GM18858 (cell line): ENCODE measurements at regions not wholly inside any gene's neighbourhood (a gene's known extent, or its start where the extent isn't known, plus 50 kb on each side); places are given as distances from the start of the nearest gene placed in this dataset.
A peak's percentile ranks its signal among the peaks of the same experiment; 100 is the strongest.

Source experiments
- ATAC-seq: cut with Tn5 transposase; IDR thresholded peaks from one replicate; pipeline ENCODE4 v1.9.1; 2021; ENCODE audit not compliant: unreplicated experiment

DNA sequence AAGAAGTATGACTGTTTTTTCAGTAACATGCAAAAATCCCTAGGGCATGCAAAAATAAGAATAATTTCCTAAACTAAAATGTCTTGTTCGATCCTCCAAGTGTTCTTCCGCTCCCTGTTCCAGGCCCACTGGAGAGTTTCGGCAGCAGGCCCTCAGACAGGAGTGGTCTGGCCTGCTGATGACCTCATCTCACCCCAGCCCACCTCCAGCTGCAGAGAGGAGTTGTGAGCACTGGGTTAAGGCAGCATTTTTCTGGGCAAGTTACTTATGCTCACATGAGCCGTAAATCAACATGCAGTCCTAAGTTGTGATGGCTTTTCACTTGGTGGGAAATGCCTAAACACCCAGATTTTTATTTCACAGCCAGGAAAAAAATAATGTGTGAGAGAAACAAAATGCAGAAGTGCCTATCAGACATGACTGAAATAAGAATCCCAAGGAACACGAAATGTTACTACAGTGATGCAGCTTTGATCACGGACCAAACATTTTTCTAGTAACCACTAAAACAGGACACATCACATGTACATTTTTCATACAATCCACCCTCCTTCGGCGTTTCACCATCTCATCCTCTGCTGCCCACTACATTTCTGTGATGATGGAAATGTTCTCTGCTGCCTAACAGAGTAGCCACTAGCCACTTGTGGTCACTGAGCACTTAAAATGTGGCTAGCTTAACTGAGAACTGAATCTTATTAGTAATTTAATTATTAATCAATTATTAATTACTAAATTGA, 153.3 kb upstream of the TBL1X start:
- no peak for ATAC-seq

DNA sequence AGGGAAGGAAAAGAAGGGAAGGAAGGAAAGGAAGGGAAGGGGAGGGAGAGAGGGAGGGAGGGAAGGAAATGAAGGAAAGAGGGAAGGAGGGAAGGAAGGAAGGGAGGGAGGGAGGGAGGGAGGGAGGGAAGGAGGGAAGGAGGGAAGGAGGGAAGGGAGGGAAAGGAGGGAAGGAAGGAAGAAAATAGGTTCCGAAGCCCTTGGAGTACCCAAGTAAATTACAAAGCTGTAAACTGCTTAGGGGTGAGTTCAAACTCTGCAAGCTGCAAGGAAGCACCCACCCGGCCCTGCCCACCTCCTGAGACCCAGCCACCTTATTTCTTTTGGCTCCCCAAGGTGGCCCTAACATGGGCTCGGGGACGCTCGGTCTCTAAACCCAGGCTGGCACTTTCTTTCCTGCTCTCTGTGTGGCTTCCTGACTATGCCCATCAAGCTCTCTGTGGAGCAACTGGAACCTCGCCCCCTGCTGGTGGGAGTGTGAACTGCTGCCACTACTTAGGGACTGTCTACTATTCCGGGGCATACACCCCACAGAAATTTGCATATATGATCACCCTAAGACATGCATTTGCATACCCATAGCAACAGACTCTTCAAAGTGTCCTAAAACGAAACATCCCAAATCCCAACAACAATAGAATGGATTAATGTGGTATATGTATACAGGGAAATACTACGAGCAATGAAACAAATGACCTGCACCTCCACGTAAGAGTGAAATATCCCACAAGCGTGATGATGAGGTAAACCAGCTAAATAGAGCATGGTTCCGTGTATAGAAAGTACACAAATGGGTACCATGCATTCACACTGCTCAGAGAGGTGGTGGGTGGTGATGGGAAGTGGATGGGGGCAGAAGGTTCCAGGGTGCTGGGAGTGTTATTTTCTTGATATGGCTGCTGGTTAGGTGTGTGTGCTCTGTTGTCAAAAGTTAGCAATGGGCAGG, 151.7 kb upstream of the TBL1X start:
- ATAC-seq: peak; percentile 61

DNA sequence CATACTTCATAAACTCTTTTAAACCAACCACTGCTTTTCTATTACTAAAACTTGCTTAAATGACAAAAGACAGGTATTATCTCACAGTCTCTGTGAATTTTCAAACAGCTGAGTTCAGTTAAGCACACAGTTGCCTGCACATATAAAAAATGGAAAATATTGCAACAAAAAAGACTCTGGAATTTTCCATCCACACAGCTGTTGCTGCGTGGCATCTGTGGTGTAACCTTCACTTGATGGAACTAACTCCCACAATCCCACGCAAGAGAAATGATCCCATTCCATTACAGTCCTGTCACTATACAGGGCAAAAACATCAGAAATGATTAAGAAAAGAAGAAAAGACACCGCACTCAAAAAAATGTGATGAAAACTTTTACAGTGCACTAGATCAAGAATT, 149.8 kb upstream of the TBL1X start:
- no peak for ATAC-seq

DNA sequence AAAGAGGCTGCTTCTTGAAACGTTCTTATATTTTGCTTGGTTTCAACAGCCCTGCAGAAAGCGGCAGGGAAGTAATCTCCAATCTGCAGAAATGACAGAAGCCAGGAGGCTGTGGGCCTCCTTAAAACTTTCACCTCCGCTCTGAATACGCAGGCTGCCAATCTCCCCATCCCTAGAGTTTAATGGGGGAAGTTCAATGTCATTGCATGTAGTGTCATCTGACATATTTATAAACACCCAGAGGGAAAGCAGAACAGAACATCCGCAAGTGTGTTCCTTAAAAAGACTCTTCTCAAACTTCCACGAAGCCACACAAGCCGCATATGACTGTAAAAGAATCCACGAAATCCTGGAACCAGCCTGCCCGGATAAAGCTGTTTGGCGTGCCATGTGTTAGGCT, 148.8 kb upstream of the TBL1X start:
- ATAC-seq: no peak

DNA sequence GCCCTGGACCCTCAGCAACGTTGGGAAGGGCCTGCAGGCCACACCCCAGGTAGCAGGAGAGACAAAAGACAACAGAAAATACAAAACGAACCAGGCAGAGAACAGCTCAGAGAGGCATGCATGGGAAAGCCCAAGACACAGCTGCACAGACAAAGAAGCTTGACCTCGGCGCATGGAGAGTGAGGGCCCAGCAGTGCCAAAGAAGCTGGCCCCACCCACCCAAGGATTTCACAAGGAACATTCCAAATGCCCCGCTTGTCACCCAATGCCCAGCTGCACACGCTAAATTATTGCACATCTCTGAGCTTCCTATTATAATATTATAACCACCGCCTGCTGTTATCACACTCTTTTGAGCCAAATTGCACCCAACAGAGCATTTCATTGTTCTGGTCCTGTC, 147.7 kb upstream of the TBL1X start:
- ATAC-seq: no peak

DNA sequence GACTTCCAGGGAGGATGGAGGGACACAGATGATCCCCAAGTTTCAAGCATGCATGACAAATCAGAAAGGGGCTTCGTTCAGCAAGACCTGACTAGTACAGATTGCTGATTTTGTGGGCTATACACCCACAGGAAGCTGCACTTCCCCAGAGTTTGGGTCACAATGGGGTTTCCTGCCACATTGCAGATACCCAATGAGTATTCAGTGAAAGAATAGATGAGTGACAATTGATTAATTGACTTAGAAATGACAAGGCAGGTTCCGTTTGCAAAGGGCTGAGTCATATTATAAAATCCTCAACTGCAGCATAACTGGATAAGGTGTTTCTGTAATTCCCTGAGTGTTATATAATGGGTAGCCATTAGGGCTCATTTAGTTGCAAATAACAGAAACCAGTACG, 146.6 kb upstream of the TBL1X start:
- ATAC-seq: no peak

DNA sequence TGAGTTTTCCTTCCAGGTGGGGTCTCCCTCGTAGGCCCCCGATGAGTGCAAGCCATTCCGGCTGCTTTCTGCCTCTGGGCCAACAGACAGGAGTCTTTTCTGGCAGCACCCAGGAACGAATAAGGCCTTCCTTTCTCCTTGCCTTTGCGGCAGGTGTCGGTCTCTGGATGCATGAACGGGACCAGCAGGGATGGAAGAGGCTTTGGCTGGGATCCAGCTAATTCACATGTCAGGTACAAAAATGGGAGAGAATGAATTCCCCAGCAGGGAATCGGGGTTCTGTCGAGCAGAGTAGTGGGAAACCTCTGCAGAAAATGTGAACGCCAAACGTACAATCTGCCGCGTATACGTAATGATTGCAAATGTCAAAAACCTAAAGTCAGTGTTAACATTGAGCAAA, 146.1 kb upstream of the TBL1X start:
- no peak for ATAC-seq

DNA sequence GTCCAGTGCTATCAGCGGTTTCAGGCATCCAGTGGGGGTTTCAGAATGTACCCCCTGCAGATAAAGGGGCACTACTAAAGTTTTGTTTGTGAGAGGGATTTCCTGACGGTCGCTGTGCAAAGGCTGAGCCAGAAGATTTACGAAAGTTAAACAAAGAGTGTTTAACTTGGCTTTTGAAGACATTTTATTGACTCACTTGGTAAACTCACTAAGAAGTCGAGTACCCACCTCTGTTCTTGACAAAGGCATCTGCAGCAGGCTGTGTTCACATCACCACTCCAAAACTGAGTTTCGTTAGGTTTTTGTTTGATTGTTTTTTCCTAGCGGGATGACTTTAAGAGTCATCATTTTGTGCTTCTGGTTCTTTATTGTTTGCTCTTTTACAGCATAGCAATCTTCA, 143.9 kb upstream of the TBL1X start:
- no peak for ATAC-seq

DNA sequence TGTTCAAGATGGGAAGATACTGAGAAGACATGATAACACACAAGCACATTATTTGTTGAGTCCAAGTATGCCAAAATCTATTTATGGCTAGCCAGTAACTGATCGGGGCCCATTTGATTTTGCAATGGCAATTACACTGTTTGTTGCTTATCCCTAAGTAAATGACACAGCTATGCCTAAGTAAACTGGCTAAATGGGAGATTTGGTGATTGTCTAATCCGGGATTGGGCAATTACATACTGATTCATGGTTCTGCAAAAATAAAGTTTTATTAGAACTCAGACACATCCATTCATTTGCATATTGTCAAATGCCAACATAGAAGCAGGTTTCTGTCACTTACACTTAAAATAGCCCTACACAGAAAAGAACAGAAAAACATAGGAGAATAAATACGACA, 140.2 kb upstream of the TBL1X start:
- ATAC-seq: no peak

DNA sequence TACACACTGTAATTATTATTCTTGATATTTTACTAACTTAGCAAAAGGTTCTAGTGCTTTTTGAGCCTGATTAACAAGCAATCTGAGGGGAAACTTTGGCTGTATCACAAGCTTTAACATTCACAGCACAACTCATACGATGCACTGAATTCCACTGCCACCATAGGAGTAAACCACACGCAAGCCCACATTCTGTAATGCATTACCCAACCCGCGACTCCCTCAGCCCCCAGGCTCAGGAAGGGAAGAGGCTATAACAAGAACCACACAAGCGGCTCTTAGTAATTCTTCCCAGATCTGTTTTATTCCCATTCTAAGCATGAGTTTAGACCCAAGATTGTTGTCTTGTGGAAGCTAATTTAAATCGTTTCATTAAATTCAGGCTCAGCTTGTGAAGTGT, 138.5 kb upstream of the TBL1X start:
- no peak for ATAC-seq

DNA sequence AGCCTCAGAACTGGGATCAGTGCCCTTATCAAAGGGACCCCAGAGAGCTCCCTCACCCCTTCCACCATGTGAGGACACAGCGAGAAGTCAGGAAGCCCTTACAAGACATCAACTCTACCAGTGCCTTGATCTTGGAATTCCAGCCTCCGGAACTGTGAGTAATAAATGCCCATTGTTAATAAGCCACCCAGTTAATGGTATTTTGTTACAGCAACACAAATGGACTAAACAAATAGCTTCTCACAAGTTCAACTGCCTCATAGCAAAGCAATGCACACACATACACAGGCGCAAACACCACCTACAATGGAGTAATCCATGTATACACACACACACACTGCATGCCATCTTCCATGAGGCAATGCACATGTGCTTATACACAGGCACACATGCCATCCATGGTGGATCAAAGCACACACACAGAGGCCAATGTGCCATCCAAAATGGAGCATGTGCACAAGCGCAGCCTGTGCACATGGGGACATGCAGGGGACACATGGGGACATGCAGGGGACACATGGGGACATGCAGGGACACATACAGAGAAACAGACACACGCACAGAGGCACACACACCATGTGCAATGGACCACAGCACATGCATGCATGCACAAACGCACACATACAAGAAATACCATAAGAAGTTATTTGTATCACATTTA, 137.6 kb upstream of the TBL1X start:
- ATAC-seq: no peak

DNA sequence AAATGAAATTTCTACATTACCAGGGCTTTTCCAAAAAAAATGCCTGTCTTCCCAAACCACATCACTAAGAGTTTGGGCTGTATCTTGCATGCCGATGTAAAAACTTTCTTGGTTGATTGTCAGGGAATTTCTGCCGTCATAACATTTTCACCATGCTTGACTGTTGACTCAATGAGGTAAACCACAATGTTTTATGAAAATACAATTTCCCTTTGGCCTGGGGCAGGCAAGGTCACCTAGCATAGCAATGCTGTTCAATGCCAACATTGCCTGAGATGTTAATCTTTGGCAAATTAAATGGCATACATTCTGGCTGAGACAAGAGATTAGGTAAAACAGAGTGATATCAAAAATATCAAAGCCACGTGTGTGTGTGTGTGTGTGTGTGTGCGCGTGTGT, 137.1 kb upstream of the TBL1X start:
- ATAC-seq: no peak

DNA sequence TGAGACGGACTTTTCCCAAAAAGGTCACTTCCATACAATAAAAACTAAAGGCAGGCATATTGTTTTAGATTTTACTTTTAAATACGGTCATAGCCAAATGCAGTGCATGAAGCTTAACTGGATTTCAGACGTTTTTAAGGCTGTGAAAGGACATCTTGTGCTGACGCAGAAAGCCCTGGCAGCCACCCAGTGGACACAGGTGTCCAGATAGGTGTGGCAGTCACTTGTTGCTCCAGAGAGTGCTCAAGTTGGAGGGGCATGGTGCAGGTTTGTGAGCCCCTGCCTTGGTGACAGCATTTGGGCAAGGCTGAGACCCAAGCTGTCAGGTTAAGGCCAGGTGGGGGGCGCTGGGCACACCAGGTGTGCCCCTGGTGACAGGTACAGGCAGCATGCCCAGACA, 135.8 kb upstream of the TBL1X start:
- ATAC-seq: no peak

DNA sequence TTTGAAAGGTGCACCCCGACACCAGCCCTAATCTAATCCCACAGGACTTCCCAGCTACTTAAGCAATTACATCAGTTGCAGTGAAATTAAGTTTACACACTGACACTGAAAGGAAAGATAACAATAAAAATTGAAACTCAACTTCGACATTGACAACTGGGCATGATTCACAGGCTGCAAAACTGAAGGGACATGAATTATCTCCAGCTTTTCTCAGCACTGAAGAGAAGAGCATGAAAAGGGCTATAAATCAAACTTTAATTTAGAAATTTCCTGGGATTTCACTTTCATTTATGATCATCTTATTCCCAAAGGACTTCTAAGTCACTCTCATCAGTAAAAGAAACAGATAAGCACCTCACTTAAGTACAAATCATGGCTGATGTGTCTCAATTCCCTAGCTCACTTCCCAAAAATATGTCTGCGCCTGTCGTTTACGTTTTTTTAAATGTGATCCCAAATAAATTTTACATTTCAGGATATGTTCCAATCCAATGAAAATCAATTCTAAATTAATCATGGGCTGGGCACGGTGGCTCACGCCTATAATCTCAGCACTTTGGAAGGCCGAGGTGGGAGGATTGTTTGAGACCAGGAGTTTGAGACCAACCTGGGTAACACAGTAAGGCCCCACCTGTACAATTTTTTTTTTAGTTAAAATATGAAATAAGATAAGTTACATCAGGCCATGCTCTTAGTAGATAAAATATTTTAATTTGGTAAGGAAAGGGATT, 134.4 kb upstream of the TBL1X start:
- no peak for ATAC-seq

DNA sequence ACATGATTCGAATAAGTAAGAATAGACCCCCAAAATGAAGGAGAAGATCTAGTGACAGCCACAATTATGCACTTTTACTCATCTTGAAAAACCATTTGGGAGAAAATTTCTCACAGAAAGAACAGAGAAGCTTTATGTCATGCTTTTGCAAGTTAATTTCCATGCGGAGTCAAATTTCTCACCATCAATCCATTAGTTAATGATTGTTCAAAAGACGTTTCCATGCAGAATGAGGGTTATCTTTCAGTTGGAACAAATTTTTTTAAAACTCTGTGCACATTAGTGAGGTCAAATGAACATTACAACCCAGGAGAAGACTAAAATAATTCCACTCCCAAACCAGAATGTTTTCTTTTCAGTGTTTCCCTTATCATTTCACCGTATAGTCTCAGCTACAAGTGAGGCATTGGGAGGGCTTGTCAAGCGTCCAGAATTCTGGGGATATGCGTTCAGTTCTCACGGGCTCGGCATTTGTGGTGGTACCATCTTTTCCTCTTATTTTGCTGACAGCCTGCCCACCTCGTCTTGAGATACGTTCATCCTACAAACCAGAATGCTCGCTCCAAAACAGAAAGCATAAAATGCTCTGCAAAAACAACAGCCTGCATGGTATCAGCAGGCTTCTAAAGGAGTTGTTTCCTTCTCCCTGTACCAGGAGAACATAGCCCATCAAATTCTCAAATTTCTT, 130.8 kb upstream of the TBL1X start:
- no peak for ATAC-seq

DNA sequence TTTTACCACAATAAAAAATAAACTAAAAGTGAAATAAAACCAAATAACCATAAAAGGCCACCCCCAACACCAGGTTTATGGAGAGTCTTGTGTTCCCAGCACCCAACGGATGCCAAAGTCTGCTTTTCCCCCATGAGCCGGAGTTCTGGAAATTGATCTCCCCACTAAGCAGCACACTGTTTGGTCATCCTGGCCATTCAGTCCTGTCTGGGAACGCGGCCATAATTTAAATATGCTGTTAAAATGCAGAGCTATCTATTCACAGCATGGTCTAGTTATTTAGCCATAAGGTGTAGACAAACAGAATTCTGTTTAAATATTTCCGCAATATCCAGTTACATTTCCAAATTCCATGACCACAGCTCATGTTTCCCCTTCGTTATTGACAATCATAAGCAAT, 129.6 kb upstream of the TBL1X start:
- ATAC-seq: no peak

DNA sequence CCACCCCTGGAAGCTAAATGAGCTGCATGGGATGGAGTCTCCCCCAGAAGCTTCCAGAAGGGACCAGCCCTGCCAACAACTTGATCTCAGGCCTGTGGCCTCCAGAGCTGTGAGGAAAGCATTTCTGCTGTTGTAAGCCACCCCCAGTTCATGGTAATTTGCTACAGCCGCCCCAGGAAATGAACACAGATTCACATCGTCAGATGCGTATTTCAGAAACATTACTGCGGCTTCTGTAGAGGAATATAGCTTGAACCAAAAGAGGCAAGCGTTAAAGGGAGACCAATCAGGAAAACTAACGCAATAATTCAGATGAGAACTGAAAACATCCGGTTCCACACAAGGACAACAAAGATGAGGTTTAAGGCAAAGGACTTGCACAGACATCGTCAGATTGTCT, 128.4 kb upstream of the TBL1X start:
- ATAC-seq: no peak

DNA sequence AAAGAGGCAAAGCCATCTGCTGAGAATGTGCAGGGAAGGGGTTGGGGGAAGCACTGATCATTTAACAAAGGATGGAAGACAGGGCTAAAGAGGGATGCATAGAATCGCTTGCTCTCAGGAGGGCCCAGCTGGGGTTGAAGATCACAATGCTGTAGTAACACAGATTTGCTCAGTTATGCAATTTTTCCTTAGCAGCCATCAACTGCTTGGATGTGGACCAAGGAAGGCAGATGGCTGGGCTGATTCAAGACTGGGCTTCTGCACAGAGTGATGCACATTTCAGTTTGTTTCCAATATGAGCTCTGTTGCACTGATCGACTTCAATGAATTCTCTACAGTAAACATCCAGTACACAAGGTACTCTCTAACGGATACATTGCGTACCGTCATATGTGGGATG, 127.8 kb upstream of the TBL1X start:
- no peak for ATAC-seq

DNA sequence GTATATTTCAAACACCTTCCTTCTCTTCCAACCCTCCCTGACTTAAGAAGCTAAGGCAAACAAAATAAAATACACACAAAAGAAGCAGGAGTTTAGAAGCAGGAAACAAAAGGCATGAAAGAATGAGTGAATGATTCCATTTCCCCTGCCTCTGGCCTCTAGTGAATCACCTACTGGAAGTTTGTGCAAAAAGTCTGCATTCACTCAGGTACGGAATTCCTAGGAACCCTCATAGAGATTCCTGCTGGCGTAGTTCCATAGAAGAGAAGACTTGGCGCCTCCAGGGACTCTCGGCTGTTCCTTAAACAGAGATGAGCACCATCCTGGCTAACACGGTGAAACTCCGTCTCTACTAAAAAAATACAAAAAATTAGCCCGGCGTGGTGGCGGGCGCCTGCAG, 125.9 kb upstream of the TBL1X start:
- no peak for ATAC-seq

DNA sequence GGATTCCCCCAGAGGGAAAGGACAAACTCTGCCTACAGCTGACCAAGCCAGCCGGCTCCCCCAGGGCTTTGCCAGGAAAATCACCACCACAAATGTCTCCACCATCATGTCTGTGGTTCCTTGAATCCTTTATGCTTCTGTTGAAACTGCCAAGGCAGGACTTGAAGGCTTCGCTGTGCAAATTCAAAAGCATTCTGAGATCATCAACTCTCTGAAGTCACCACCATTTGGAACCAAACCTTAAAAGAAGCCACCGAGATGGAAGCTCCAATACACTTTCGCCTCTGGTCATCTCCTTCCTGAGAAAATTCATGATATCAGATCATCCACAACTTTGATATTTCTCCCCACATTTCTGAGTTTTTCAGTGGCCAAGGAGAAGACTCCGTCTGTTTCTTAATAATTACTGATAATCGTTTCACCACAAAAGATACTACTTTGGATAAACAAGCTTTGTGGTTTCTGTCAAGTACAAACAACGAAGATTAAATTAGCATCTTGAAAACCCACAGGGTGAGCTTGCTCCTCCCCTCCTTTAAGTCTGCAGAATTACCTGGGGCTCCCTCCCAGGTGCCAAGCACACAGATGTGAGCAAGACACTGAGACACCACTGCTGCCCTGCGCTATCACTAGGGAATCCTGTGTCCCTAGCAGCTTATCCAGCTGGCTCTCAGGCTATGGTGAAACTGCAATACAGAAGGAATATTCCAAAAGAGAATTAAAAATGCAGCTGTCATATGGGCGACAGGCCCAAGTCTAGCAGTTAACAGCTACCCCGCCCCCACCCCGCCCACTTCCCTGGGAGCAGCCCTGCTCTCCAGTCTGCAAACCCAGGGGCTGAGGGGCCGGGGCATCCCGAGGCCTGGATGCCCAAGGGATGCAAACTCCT, 125.0 kb upstream of the TBL1X start:
- no peak for ATAC-seq
